Esophagus muscularis mucosa (tissue), 4 donors: ENCODE measurements at regions not wholly inside any gene's neighbourhood (a gene's known extent, or its start where the extent isn't known, plus 50 kb on each side); places are given as distances from the start of the nearest gene placed in this dataset.

ENCODE experiments used
- DNase-seq: peaks from one replicate; pipeline ENCODE4 v3.0.0-alpha.2; 2017; ENCODE audit errors: extremely low spot score
- H3K27ac ChIP-seq, 4 donors: fragments of 200-600 bp; sonication (generic); replicated peaks in 1 of 4; 1 replicate in 3 of 4; 2 replicates in 1 of 4; pipeline ENCODE4 v1.5.1; 2016 to 2019; ENCODE audit warnings: mild to moderate bottlenecking in 1 of 4
- H3K27me3 ChIP-seq, 4 donors: fragments of 200-600 bp; sonication (generic); one replicate each; pipeline versions ENCODE4 v1.5.1 to v1.6.0; 2016 to 2019
- H3K36me3 ChIP-seq, 4 donors: fragments of 200-600 bp; sonication (generic); one replicate each; pipeline ENCODE4 v1.5.1; 2016 to 2019
- H3K4me1 ChIP-seq, 4 donors: fragments of 200-600 bp; sonication (generic); one replicate each; pipeline ENCODE4 v1.5.1; 2016 to 2019
- H3K4me3 ChIP-seq, 4 donors: fragments of 200-600 bp; sonication (generic); 1 replicate in 2 of 4; 2 replicates in 2 of 4; pipeline ENCODE4 v1.5.1; 2016 to 2019; ENCODE audit warnings: mild to moderate bottlenecking in 4 of 4, moderate library complexity in 1 of 4
- H3K9me3 ChIP-seq, 4 donors: fragments of 200-600 bp; sonication (generic); 1 replicate in 3 of 4; 2 replicates in 1 of 4; pipeline ENCODE4 v1.5.1; 2016 to 2019
- EP300 ChIP-seq: sonication (generic); formaldehyde crosslinking; IDR thresholded peaks from one replicate; pipeline ENCODE4 v1.6.1; 2017; ENCODE audit warnings: antibody characterized with exemption
- POLR2A ChIP-seq: fragments of 450-650 bp; IDR thresholded peaks from one replicate; pipeline ENCODE4 v1.6.1; 2017; ENCODE audit warnings: antibody characterized with exemption, moderate library complexity, mild to moderate bottlenecking, low read depth
- POLR2AphosphoS5 ChIP-seq, 2 donors: sonication (generic); formaldehyde crosslinking; IDR thresholded peaks; one replicate each; pipeline ENCODE4 v1.6.1; 2017; ENCODE audit warnings: antibody characterized with exemption in 2 of 2
- WGBS: methylation state at CpG from one replicate; pipeline ENCODE4 v1.1.5; 2018; 5-methylcytosine and 5-hydroxymethylcytosine counted together
- intact Hi-C: fragments of 100-400 bp; cut with DNase I; formaldehyde crosslinking; loops from one replicate; pipeline ENCODE4 v1.15.1; 2023
- TF ChIP-seq, protein P1 (sequence below), 3 experiments: fragments of 200-600 bp in 2 of 3; fragments of 450-650 bp in 1 of 3; sonication (generic) in 2 of 3; IDR thresholded peaks; one replicate each; pipeline ENCODE4 v1.5.1; 2017 to 2019; ENCODE audit warnings: antibody characterized with exemption in 3 of 3, mild to moderate bottlenecking in 2 of 3, moderate library complexity in 1 of 3

DNA sequence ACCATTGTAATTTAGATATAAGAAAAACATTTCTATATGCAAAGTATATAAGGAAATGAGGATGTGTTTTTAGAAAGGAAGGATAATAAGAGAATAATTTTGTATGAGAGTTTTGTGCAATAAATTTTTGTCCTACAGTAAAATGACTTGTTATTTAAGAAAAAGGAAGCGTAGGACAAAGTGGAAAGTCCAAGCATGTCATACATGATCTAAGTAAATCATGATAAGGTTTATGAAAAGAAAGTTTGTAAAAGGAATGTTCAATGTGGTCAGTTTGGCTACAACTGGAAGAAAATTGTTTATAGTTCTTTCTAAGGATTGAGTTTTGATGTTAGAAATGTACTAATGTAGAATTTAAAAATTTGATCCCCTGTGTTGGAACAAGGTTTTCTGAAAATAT is 222.3 kb downstream of the KATNAL1 start:
- intact Hi-C loops: no loop called here
- no peaks in the 10 kb centered on the region for H3K4me1 ChIP-seq
- no peaks in the 10 kb centered on the region for H3K36me3 ChIP-seq
- H3K27ac ChIP-seq: no peak overlapping the region
- no peak for DNase-seq
- H3K4me3 ChIP-seq: no peak overlapping the region
- H3K9me3 ChIP-seq: peaks cover 0 to 3% (median 0%) of the 10 kb centered on the region in 4 donors
- H3K27me3 ChIP-seq: peaks cover 0 to 3% (median 0%) of the 10 kb centered on the region in 4 donors
- TF ChIP-seq, protein P1, sequence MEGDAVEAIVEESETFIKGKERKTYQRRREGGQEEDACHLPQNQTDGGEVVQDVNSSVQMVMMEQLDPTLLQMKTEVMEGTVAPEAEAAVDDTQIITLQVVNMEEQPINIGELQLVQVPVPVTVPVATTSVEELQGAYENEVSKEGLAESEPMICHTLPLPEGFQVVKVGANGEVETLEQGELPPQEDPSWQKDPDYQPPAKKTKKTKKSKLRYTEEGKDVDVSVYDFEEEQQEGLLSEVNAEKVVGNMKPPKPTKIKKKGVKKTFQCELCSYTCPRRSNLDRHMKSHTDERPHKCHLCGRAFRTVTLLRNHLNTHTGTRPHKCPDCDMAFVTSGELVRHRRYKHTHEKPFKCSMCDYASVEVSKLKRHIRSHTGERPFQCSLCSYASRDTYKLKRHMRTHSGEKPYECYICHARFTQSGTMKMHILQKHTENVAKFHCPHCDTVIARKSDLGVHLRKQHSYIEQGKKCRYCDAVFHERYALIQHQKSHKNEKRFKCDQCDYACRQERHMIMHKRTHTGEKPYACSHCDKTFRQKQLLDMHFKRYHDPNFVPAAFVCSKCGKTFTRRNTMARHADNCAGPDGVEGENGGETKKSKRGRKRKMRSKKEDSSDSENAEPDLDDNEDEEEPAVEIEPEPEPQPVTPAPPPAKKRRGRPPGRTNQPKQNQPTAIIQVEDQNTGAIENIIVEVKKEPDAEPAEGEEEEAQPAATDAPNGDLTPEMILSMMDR (IDR thresholded peaks at IDR 0.05): no peak
- TF ChIP-seq POLR2A: no peak
- TF ChIP-seq POLR2AphosphoS5 (IDR thresholded peaks at IDR 0.05): no peak
- TF ChIP-seq EP300: no peak
- WGBS: 78% methylated on average over 1 of the region's 1 CpG

DNA sequence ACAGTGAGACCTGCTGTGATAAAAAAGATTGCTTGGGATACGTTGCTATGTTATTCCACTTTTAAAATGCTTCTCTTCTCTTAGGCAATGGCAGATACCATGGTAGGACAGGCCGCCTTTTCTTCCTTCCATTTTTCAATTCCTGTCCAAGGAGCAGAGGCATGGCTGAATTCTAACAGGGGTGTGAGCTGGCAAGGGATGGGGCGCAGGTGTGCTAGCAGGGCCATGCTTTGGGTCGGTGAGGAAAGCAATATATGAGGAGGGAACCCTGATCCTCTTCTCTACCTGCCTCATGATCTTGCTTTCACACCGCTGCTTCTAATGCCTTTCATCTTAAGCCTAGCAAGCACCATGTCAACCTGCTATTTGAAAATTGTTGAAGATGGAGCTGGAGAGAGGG is 225.0 kb downstream of the KATNAL1 start:
- peak; percentile 75 for DNase-seq
- peaks cover 0 to 3% (median 0%) of the 10 kb centered on the region in 4 donors for H3K27me3 ChIP-seq
- no peak overlapping the region for H3K27ac ChIP-seq
- no peaks in the 10 kb centered on the region for H3K4me1 ChIP-seq
- H3K36me3 ChIP-seq: no peaks in the 10 kb centered on the region
- intact Hi-C loops: no loop called here
- H3K9me3 ChIP-seq: peaks cover 0 to 3% (median 0%) of the 10 kb centered on the region in 4 donors
- 92% methylated on average over 5 of the region's 5 CpGs for WGBS
- H3K4me3 ChIP-seq: no peak overlapping the region
- TF ChIP-seq, protein P1 (IDR thresholded peaks at IDR 0.05): no peak
- TF ChIP-seq EP300 (no peak), POLR2A (no peak), POLR2AphosphoS5 (IDR thresholded peaks at IDR 0.05) (no peak)

DNA sequence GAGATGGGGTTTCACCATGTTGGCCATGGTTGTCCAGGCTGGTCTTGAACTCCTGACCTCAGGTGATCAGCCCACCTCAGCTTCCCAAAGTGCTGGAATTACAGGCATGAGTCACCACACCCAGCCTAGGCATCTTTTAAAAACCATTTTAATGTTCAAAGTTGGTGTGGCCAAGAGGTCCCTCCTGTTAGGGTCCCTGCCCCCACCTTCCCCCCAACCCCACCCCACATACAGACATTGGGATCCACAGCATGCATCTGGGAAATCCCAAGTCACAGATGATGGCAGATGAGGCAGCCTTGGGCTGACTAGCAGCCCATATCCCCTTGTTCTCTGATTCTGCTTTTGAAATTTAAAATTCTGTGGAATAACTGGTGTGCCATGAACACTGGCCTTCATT is 226.0 kb downstream of the KATNAL1 start:
- Histone ChIP-seq H3K9me3 (peaks cover 0 to 3% (median 0%) of the 10 kb centered on the region in 4 donors), H3K36me3 (no peaks in the 10 kb centered on the region), H3K27ac (no peak overlapping the region), H3K4me1 (no peaks in the 10 kb centered on the region), H3K27me3 (peaks cover 0 to 3% (median 0%) of the 10 kb centered on the region in 4 donors), H3K4me3 (no peak overlapping the region)
- intact Hi-C loops: no loop called here
- DNase-seq: peak; percentile 74
- TF ChIP-seq POLR2A (no peak), EP300 (no peak), POLR2AphosphoS5 (IDR thresholded peaks at IDR 0.05) (no peak)
- TF ChIP-seq, protein P1 (IDR thresholded peaks at IDR 0.05): no peak

DNA sequence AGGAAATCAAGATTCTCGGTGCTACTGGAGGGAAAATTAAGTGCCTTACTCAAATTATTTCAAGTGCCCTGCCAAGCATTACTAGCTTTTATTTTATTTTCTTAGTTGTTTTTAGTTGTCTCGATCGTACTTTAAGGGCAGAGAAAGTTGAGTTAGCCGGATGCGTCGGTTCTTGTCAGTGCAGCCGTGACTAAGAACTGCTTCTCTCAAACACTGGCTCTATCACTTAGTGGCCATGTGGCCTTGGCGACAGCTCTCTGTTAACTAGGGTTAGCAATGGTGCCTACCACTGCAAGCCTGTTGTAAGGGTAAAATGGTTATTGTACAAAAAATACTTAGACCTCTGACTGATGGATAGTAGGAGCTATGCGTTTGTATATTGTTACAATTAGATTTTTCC is 227.8 kb downstream of the KATNAL1 start:
- WGBS: 91% methylated on average over 9 of the region's 9 CpGs
- peaks cover 0 to 3% (median 0%) of the 10 kb centered on the region in 4 donors for H3K9me3 ChIP-seq
- H3K27me3 ChIP-seq: peaks cover 0 to 3% (median 0%) of the 10 kb centered on the region in 4 donors
- H3K4me1 ChIP-seq: no peaks in the 10 kb centered on the region
- DNase-seq: no peak
- no peaks in the 10 kb centered on the region for H3K36me3 ChIP-seq
- H3K4me3 ChIP-seq: no peak overlapping the region
- intact Hi-C loops: no loop called here
- TF ChIP-seq POLR2AphosphoS5 (IDR thresholded peaks at IDR 0.05) (no peak), POLR2A (no peak), EP300 (no peak)
- TF ChIP-seq, protein P1 (IDR thresholded peaks at IDR 0.05): no peak
- H3K27ac ChIP-seq: no peak overlapping the region

DNA sequence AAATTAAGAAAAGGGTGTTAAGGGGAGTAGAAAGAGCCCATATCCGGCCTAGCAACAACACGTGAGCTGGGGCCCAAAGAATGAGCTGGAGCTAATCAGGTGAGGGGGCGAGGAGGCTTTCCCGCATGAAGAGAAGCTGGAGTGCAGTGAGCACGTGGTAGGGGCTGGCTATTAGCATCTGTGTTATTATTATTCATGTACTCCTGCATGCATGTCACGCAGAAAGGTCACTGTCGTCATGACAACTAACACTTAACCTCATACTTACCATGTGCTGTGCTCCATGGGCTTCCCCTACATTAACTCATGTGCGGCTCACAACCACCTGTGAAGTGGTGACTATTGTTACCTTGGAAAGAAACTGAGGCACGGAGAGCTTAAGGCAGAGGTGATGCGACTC is 227.6 kb upstream of the UBL3 start:
- no peaks in the 10 kb centered on the region for H3K4me1 ChIP-seq
- DNase-seq: no peak
- H3K27me3 ChIP-seq: no peaks in the 10 kb centered on the region
- no peak for TF ChIP-seq EP300
- no peak overlapping the region for H3K27ac ChIP-seq
- no peaks in the 10 kb centered on the region for H3K36me3 ChIP-seq
- H3K4me3 ChIP-seq: no peak overlapping the region
- intact Hi-C loops: no loop called here
- WGBS: 92% methylated on average over 10 of the region's 10 CpGs
- peaks cover 0 to 3% (median 0%) of the 10 kb centered on the region in 4 donors for H3K9me3 ChIP-seq
